ENCODE measurements at regions not wholly inside any gene's neighbourhood (a gene's known extent, or its start where the extent isn't known, plus 50 kb on each side); places are given as distances from the start of the nearest gene placed in this dataset.
A peak's percentile ranks its signal among the peaks of the same experiment; 100 is the strongest.

GRCh38 chr9:29322240-29322639, 1749.0 kb upstream of the C9orf72 start:
- H3K27me3 ChIP-seq (replicated peaks; ENCODE audit: control insufficient read depth, insufficient read depth, low read length): no peaks in the 10 kb centered on the region
- H3K4me1 ChIP-seq (ENCODE audit: control insufficient read depth, insufficient read depth, low read length): no peaks in the 10 kb centered on the region
- H3K4me3 ChIP-seq (ENCODE audit: low read length): no peak overlapping the region
- no peaks in the 10 kb centered on the region for H3K9me3 ChIP-seq (ENCODE audit: control insufficient read depth, low read length)
- no peaks in the 10 kb centered on the region for H3K36me3 ChIP-seq (ENCODE audit: control insufficient read depth, insufficient read depth, low read length, severe bottlenecking)
- DNase-seq (ENCODE audit: low read depth): no peak
- H3K9ac ChIP-seq (ENCODE audit: low read length): no peak overlapping the region

- H3K9me3 ChIP-seq (ENCODE audit: control insufficient read depth, low read length): no peaks in the 10 kb centered on the region
Observed at GRCh38 chr9:29325894-29326293, 1752.6 kb upstream of the C9orf72 start.

GRCh38 chr9:29332789-29333188, 1759.5 kb upstream of the C9orf72 start:
- H3K36me3 ChIP-seq (ENCODE audit: control insufficient read depth, insufficient read depth, low read length, severe bottlenecking): no peaks in the 10 kb centered on the region
- no peaks in the 10 kb centered on the region for H3K27me3 ChIP-seq (replicated peaks; ENCODE audit: control insufficient read depth, insufficient read depth, low read length)
- no peak overlapping the region for H3K9ac ChIP-seq (ENCODE audit: low read length)
- no peaks in the 10 kb centered on the region for H3K4me1 ChIP-seq (ENCODE audit: control insufficient read depth, insufficient read depth, low read length)
- peak; percentile 42 for DNase-seq (ENCODE audit: low read depth)
- no peak overlapping the region for H3K4me3 ChIP-seq (ENCODE audit: low read length)
- no peaks in the 10 kb centered on the region for H3K9me3 ChIP-seq (ENCODE audit: control insufficient read depth, low read length)

More at GRCh38 chr9:29325894-29326293, 1752.6 kb upstream of the C9orf72 start:
- Histone ChIP-seq H3K4me1 (ENCODE audit: control insufficient read depth, insufficient read depth, low read length) (no peaks in the 10 kb centered on the region), H3K4me3 (ENCODE audit: low read length) (no peak overlapping the region), H3K9ac (ENCODE audit: low read length) (no peak overlapping the region), H3K27me3 (replicated peaks; ENCODE audit: control insufficient read depth, insufficient read depth, low read length) (no peaks in the 10 kb centered on the region), H3K36me3 (ENCODE audit: control insufficient read depth, insufficient read depth, low read length, severe bottlenecking) (no peaks in the 10 kb centered on the region)
- DNase-seq (ENCODE audit: low read depth): no peak

- H3K27me3 ChIP-seq (replicated peaks; ENCODE audit: control insufficient read depth, insufficient read depth, low read length): no peaks in the 10 kb centered on the region
- H3K36me3 ChIP-seq (ENCODE audit: control insufficient read depth, insufficient read depth, low read length, severe bottlenecking): no peaks in the 10 kb centered on the region
- no peak overlapping the region for H3K4me3 ChIP-seq (ENCODE audit: low read length)
- H3K9me3 ChIP-seq (ENCODE audit: control insufficient read depth, low read length): no peaks in the 10 kb centered on the region
- no peak overlapping the region for H3K9ac ChIP-seq (ENCODE audit: low read length)
- DNase-seq (ENCODE audit: low read depth): no peak
- H3K4me1 ChIP-seq (ENCODE audit: control insufficient read depth, insufficient read depth, low read length): no peaks in the 10 kb centered on the region
Observed at GRCh38 chr9:29336281-29336680, 1763.0 kb upstream of the C9orf72 start.

- no peak for DNase-seq (ENCODE audit: low read depth)
- Histone ChIP-seq H3K9ac (ENCODE audit: low read length) (no peak overlapping the region), H3K36me3 (ENCODE audit: control insufficient read depth, insufficient read depth, low read length, severe bottlenecking) (no peaks in the 10 kb centered on the region), H3K4me1 (ENCODE audit: control insufficient read depth, insufficient read depth, low read length) (no peaks in the 10 kb centered on the region), H3K27me3 (replicated peaks; ENCODE audit: control insufficient read depth, insufficient read depth, low read length) (no peaks in the 10 kb centered on the region), H3K9me3 (ENCODE audit: control insufficient read depth, low read length) (no peaks in the 10 kb centered on the region), H3K4me3 (ENCODE audit: low read length) (no peak overlapping the region)
Observed at GRCh38 chr9:29339387-29339786, 1766.1 kb upstream of the C9orf72 start.

- Histone ChIP-seq H3K4me3 (ENCODE audit: low read length) (no peak overlapping the region), H3K4me1 (ENCODE audit: control insufficient read depth, insufficient read depth, low read length) (no peaks in the 10 kb centered on the region), H3K9me3 (ENCODE audit: control insufficient read depth, low read length) (no peaks in the 10 kb centered on the region), H3K36me3 (ENCODE audit: control insufficient read depth, insufficient read depth, low read length, severe bottlenecking) (no peaks in the 10 kb centered on the region), H3K9ac (ENCODE audit: low read length) (no peak overlapping the region), H3K27me3 (replicated peaks; ENCODE audit: control insufficient read depth, insufficient read depth, low read length) (no peaks in the 10 kb centered on the region)
- no peak for DNase-seq (ENCODE audit: low read depth)
Observed at GRCh38 chr9:29348999-29349398, 1775.7 kb upstream of the C9orf72 start.

GRCh38 chr9:29389421-29389820, 1816.1 kb upstream of the C9orf72 start:
- DNase-seq (ENCODE audit: low read depth): no peak
- Histone ChIP-seq H3K27me3 (replicated peaks; ENCODE audit: control insufficient read depth, insufficient read depth, low read length) (no peaks in the 10 kb centered on the region), H3K9ac (ENCODE audit: low read length) (no peak overlapping the region), H3K4me3 (ENCODE audit: low read length) (no peak overlapping the region), H3K4me1 (ENCODE audit: control insufficient read depth, insufficient read depth, low read length) (no peaks in the 10 kb centered on the region), H3K36me3 (ENCODE audit: control insufficient read depth, insufficient read depth, low read length, severe bottlenecking) (no peaks in the 10 kb centered on the region), H3K9me3 (ENCODE audit: control insufficient read depth, low read length) (peaks cover 2% of the 10 kb centered on the region)

GRCh38 chr9:29390859-29391258, 1817.6 kb upstream of the C9orf72 start:
- no peaks in the 10 kb centered on the region for H3K4me1 ChIP-seq (ENCODE audit: control insufficient read depth, insufficient read depth, low read length)
- H3K4me3 ChIP-seq (ENCODE audit: low read length): no peak overlapping the region
- H3K27me3 ChIP-seq (replicated peaks; ENCODE audit: control insufficient read depth, insufficient read depth, low read length): no peaks in the 10 kb centered on the region
- H3K9ac ChIP-seq (ENCODE audit: low read length): no peak overlapping the region
- DNase-seq (ENCODE audit: low read depth): no peak
- no peaks in the 10 kb centered on the region for H3K9me3 ChIP-seq (ENCODE audit: control insufficient read depth, low read length)
- H3K36me3 ChIP-seq (ENCODE audit: control insufficient read depth, insufficient read depth, low read length, severe bottlenecking): no peaks in the 10 kb centered on the region

GRCh38 chr9:29393064-29393463, 1819.8 kb upstream of the C9orf72 start:
- Histone ChIP-seq H3K4me1 (ENCODE audit: control insufficient read depth, insufficient read depth, low read length) (no peaks in the 10 kb centered on the region), H3K9ac (ENCODE audit: low read length) (no peak overlapping the region), H3K27me3 (replicated peaks; ENCODE audit: control insufficient read depth, insufficient read depth, low read length) (no peaks in the 10 kb centered on the region), H3K4me3 (ENCODE audit: low read length) (no peak overlapping the region), H3K9me3 (ENCODE audit: control insufficient read depth, low read length) (no peaks in the 10 kb centered on the region), H3K36me3 (ENCODE audit: control insufficient read depth, insufficient read depth, low read length, severe bottlenecking) (no peaks in the 10 kb centered on the region)
- no peak for DNase-seq (ENCODE audit: low read depth)

- no peaks in the 10 kb centered on the region for H3K27me3 ChIP-seq (replicated peaks; ENCODE audit: control insufficient read depth, insufficient read depth, low read length)
- DNase-seq (ENCODE audit: low read depth): no peak
Observed at GRCh38 chr9:29394855-29395254, 1821.6 kb upstream of the C9orf72 start.

GRCh38 chr9:29397148-29397547, 1823.9 kb upstream of the C9orf72 start:
- no peak for DNase-seq (ENCODE audit: low read depth)
- Histone ChIP-seq H3K9me3 (ENCODE audit: control insufficient read depth, low read length) (no peaks in the 10 kb centered on the region), H3K36me3 (ENCODE audit: control insufficient read depth, insufficient read depth, low read length, severe bottlenecking) (no peaks in the 10 kb centered on the region), H3K27me3 (replicated peaks; ENCODE audit: control insufficient read depth, insufficient read depth, low read length) (no peaks in the 10 kb centered on the region), H3K4me3 (ENCODE audit: low read length) (no peak overlapping the region), H3K4me1 (ENCODE audit: control insufficient read depth, insufficient read depth, low read length) (no peaks in the 10 kb centered on the region), H3K9ac (ENCODE audit: low read length) (no peak overlapping the region)

More at GRCh38 chr9:29394855-29395254, 1821.6 kb upstream of the C9orf72 start:
- no peak overlapping the region for H3K4me3 ChIP-seq (ENCODE audit: low read length)
- no peaks in the 10 kb centered on the region for H3K9me3 ChIP-seq (ENCODE audit: control insufficient read depth, low read length)
- no peaks in the 10 kb centered on the region for H3K36me3 ChIP-seq (ENCODE audit: control insufficient read depth, insufficient read depth, low read length, severe bottlenecking)
- no peaks in the 10 kb centered on the region for H3K4me1 ChIP-seq (ENCODE audit: control insufficient read depth, insufficient read depth, low read length)
- no peak overlapping the region for H3K9ac ChIP-seq (ENCODE audit: low read length)

GRCh38 chr9:29416204-29416603, 1842.9 kb upstream of the C9orf72 start:
- Histone ChIP-seq H3K4me1 (ENCODE audit: control insufficient read depth, insufficient read depth, low read length) (no peaks in the 10 kb centered on the region), H3K9ac (ENCODE audit: low read length) (no peak overlapping the region), H3K36me3 (ENCODE audit: control insufficient read depth, insufficient read depth, low read length, severe bottlenecking) (no peaks in the 10 kb centered on the region), H3K27me3 (replicated peaks; ENCODE audit: control insufficient read depth, insufficient read depth, low read length) (no peaks in the 10 kb centered on the region), H3K9me3 (ENCODE audit: control insufficient read depth, low read length) (no peaks in the 10 kb centered on the region), H3K4me3 (ENCODE audit: low read length) (no peak overlapping the region)
- DNase-seq (ENCODE audit: low read depth): no peak

All from adipocyte (in vitro differentiated cells).